GM12873 (cell line): ENCODE measurements at regions not wholly inside any gene's neighbourhood (a gene's known extent, or its start where the extent isn't known, plus 50 kb on each side); places are given as distances from the start of the nearest gene placed in this dataset.

ENCODE experiments used
- TF ChIP-seq, protein P1 (sequence below): IDR thresholded peaks from 2 replicates; pipeline ENCODE4 v1.5.1; 2012; ENCODE audit warnings: low read depth, mild to moderate bottlenecking, moderate library complexity, low read length, control low read depth; ENCODE audit not compliant: insufficient read depth; ENCODE audit errors: missing control alignments

DNA sequence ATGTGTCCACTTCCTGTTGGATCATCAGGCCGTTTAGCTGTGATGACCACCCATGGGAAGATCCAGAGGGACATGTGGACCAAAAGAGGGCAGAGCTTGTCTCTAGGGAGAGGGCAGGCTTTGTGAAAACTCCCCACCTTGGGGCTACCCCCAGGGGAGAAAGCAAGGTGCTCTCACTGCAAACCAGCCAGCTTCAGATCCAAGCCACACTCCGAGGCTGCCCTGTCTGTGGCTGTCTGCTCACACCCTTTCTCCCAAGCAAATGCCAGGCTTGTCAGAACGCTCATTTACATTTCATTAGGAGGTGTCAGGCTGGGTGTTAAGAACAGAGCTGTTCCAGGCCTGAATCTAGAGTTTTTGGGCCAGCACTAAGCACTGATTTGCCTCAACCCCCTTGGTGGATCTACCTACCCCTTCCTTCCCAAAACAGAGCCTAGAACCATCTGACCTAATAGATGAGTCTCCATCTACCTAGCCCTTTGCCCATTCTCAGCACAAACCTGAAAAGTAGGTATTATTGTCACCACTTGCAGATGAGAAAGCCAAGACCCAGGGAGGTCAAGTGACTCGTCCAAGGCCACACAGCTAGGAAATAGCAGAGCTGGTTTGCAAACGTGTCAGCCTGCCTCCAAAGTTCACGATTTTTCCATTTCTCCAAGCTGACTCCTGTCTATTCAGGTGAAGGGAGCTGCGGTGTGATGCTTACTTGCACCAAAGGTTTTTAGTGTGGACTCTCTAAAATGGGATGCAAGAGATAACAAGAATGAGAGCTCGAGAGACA is 130.9 kb downstream of the EMX2 start:
- TF ChIP-seq, protein P1, sequence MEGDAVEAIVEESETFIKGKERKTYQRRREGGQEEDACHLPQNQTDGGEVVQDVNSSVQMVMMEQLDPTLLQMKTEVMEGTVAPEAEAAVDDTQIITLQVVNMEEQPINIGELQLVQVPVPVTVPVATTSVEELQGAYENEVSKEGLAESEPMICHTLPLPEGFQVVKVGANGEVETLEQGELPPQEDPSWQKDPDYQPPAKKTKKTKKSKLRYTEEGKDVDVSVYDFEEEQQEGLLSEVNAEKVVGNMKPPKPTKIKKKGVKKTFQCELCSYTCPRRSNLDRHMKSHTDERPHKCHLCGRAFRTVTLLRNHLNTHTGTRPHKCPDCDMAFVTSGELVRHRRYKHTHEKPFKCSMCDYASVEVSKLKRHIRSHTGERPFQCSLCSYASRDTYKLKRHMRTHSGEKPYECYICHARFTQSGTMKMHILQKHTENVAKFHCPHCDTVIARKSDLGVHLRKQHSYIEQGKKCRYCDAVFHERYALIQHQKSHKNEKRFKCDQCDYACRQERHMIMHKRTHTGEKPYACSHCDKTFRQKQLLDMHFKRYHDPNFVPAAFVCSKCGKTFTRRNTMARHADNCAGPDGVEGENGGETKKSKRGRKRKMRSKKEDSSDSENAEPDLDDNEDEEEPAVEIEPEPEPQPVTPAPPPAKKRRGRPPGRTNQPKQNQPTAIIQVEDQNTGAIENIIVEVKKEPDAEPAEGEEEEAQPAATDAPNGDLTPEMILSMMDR: no peak

DNA sequence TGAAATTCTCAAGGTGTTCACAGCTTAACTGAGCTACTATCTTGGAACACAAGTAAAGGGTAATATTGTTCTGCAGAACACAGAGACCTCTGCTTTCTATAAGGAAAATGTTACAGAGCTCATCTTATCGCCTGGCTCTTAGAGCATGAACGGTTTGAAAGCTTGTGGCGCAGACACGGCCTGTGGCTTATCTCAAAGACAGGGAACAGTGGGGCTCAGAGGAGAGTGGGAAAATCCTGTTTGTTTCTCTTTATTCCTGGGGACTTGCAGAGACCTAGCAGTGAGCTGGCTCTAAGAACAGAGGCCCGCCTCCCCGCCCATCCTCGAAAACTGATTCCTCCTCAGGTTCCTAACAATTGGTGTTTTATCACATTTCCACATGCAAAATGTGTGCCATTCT is 131.7 kb downstream of the EMX2 start:
- TF ChIP-seq, protein P1: no peak

DNA sequence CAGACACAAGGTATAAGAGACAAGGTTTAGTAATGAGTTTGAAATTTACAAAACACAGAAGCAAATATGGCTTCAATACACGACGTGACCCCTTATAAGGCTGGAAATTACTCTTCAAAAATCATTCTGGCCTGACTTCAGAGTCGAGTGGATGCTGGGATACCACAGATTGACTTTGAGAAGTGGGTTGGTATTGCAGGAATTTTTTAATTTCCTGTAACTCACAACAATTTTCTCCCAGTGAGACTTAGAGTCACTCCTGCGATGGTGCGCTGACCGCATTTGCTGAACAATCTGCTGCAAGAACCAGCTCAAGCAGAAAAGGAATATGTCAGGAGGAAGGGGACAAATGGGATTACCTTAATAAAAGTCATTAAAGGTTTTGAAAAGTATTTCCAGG is 132.1 kb downstream of the EMX2 start:
- TF ChIP-seq, protein P1: no peak

DNA sequence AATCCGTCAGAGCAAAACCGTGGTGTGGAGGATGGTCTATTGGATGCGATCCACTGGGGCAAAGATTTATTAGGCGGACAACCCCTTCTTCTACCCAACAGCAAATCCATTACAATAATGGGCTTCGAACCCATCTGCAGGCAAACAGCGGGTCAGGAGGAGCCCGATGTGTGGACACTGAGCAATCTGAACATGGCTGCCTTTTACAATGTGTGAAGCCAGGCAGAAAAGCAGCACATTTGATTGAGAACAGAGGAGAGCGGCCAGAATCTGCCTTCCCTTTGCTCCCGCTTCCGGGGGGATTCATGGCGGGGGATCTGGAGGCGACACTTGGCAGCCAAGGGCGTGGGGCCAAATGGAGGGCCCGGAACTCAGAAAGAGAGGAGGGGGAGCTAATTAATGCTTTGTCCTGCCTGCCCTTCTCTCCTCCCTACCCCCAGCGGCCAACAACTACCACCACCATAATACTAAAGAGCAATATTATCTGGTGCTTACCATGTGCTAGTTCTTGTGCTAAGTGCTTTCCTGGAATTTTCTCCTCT is 133.0 kb downstream of the EMX2 start:
- TF ChIP-seq, protein P1: no peak

DNA sequence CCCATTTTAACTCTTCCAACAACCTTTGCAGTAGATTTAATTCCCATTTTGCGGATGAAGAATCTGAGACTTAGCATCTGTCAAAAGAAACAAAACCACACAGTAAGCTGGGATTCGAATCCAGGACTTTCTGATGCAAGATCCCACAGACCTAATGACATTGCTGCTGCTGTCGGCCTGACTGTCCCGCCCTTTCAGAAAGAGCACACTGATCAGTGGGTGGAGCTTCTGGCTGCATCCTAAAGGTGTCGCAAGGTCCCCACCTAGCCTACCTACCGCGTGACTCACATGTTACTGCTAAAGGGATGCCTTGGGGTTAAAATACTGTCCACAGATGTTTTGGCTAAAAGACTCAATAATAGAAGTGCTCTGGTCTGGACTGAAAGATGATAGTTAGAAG is 134.7 kb downstream of the EMX2 start:
- TF ChIP-seq, protein P1: no peak

DNA sequence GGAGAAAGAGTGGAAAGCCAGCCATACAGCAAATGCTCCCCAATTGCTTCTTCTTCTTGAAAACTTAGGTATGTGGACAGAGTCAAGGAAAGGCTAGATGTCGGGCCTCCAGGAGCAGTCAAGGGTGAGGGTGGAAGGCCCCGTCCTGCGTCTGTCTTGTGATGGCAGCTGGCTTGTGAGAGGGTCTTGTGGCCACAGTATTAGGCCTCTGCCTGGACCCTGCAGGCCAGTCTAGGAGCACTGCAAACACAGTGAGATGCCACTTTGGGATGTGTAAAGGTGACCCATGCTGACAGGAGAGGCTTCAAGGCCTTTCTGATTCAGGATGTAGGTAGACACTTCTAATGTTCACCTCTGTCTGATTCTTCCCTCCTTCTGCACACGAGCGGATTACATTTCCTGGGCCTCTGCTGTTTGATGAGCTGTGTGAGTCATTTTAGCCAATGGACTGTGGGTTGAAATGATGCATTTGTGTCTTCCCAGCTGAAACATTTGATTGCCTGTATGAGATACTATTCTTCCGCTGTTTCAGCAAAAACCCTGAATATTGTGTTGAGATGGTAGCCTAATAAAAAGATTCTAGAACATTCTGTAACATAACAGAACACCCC is 135.4 kb downstream of the EMX2 start:
- TF ChIP-seq, protein P1: no peak

DNA sequence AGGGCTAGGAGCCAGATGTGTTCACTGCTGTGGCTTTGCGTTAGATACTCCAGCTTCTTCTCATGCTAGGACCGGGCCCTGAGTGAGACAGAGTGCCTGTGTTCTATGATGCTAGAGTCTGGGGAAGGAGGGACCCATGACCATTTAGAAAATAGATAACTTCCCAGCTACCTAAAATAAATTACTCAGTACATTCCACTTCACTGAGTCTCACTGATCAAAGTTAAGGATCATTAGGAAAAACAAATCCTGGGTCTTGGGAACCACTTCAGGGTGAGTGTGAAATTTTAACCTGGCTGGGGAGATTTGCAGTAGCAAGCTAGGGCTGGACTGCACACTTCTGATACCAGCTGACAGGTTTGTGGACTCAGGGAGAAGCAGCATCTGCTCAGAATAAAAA is 138.1 kb downstream of the EMX2 start:
- TF ChIP-seq, protein P1: no peak
